CD4-positive, alpha-beta T cell treated with Interleukin-4 for 4 hours (primary cell): ENCODE measurements at regions not wholly inside any gene's neighbourhood (a gene's known extent, or its start where the extent isn't known, plus 50 kb on each side); places are given as distances from the start of the nearest gene placed in this dataset.
"Not testable (repeated sequence)": the region's sequence is repeated elsewhere in the genome, so short reads cannot be mapped to it uniquely, and the experiment has no call there.

Source experiments
- DNase-seq: peaks from one replicate; pipeline ENCODE4 v3.0.0-alpha.2; 2020

DNA sequence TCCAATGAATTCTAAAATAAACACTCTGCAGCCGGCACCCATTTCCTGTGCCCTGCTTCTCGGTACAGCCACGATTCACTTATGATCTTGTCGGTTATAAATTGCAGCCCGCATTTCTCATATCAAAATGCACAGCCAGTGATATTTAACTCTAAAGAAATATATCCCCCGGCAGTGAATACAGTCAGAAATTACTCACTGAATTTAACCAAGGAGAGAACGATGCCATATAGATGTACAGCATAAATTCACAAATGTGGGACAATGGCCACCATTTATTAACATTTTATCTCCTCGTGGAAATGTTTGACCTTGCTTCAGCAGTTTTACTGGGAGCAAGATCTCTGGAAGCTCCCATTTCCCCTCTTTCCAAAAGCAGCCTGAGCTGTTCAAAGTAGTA lies 1517.8 kb downstream of the BRD1 start:
- DNase-seq, result no peak

DNA sequence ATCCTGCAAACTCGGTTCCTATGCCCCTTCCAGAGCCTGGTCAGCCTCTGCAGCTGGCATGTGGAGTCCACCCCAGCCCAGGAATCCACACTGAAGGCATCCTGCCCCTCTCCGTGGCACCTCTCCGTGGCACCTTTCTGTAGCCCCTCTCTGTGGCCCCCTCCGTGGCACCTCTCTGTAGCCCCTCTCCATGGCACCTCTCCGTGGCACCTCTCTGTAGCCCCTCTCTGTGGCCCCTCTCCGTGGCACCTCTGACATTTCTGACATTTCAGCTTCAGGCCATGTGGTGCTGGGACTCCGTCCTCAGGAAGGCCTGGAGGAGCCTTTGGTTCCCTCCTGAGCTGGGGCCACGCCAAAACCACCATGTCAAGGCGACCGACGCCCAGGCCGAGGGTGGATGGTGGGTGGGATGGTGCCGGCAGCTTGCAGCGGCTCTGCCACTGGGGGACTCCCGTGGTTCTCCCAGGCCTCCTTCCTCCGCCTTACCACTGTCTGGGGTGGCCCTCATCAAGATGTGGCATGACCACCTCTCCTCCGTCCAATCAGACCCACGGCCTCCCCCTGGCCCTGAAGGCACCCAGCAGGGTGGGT lies 1518.5 kb downstream of the BRD1 start:
- DNase-seq, result no peak

DNA sequence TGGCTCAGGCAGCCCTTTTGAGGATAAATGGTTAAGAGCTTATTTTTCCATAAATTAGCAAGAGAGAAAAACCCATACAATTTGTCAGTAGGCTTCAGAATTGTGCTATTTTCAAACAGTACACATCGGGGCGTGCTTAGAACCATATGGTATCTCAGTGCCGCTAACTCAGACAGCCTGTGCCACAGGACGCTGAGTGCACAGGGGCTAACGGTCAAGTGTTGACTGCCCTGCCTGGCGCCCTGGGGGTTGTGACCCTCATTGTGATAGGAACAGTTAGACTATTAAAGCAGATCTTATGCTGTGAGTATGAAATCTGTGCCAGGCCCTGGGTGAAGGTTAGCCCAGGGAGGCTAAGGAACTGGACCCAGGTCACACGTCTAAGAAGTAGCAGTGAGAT lies 1519.7 kb downstream of the BRD1 start:
- no peak for DNase-seq

DNA sequence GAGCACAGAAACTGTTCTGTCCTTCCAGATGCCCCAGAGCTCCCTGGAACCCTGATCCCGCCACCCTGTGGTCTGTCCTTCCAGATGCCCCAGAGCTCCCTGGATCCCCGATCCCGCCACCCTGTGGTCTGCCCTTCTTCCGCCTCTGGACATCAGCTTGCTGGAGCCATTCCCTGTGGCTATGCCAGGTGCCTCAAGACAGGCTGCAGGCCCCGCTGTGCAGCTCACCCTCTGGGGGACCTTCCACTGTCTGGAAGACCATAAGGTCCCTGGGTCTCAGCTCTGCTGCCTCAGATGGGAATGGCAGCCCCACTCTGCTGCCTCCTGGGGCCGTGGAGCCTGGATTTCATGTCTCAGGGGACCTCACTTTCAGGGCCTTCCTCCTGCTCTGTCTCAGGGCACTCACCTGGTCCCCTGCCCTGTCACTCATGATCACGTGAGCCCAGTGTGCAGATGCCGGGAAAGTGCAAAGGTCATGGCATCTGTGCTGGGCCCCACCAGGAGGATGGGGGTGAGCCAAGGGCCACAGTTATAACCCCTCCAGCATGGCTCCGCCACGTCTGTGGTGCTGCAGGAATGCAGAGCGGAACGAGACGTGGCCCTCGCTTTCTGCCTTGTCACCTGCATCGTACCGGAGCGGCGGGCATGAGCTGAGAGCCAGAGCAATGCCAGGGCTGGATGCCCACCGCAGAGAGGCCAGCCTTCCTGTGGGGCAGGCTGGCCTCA lies 1520.7 kb downstream of the BRD1 start:
- DNase-seq, result no peak

DNA sequence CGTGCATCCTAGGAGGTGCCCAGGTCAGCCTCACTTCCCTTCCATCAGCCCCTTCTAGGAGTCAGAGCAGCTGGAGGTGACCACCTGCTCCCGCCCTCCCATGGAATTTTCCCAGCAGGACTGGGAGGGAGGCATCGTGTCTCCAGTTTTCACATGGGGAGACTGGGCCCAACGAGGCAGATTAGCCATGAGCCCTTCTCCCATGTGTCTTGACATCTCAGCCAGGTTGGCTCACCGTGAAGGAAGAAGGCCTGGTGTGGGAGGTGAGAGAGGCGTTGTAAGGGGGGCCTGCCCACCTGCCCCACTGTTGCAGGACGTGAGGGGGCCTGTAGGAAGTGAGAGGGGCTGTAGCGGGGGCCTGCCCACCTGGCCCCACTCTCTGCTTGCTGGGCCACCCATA lies 1521.4 kb downstream of the BRD1 start:
- DNase-seq, result no peak

DNA sequence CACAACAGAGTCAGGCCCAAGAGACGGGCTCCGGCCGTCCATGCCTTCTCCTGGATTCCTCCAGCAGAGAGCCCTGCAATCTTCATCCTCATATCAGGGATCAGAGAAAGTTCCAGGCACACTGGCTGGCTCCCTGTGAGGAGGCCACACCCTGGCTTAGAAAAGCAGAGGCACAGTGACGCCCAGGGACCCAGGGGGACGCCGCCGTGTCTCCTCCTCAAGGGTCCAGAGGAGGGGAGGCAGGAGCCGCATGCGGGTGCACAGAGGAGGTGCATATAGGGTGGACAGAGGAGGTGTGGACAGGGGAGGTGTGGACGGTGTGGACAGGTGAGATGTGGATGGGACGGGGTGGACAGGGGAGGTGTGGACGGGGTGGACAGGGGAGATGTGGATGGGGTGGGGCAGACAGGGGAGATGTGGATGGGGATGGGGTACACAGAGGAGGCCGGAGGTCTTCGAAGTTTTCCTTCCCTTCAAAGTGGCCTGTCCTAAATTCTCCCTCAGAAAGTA lies 1521.9 kb downstream of the BRD1 start:
- DNase-seq, result no peak

DNA sequence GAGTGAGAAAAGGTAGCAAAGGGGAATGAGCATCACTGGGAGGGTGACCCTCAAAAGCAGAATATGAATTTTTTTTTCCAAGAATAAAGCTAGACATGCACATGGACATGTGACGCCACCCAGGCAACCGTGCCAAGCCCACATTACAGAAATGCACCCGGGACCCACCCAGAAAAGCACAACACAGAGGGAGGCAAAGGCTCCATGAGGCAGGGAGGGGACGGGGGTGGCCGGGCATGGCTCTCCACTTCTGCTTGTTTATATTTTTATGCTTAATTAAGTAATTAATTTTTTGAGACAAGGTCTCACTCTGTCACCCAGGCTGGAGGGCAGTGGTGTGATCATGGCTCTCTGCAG lies 1524.3 kb downstream of the BRD1 start:
- DNase-seq, result no peak

DNA sequence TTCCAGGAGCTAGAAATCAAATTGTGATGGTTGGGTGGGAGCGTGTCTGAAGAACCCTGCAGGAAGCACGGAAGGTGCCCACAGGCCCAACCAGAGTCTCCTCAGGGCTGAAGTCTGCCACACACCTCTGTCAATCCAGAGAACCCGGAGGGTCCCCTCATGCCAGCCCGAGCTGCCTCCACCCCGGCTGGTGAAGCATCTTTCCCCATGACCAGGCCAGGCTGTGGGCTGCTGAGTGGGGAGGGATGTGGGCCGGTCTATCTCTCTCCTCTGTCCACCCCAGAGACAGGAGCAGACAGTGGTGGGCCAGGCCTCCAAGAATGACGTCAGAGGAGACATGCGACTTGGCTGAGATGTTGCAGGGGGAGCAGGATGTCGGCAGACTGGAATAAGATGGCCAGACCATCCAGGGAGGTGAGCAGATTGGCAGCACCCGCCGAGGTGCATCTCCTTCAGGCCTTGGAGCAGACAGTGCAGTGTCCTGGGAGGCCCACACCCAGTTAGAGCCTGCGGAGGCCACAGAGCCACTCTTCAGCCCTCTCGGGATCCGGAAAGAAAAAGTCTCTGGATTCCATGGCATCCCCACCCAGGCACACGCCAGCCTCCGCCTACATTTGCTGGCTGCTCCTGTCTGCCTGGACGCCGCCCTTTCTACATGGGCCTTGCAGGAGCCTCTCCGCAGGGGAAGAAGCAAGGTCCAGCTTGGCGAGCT lies 1524.9 kb downstream of the BRD1 start:
- no peak for DNase-seq

DNA sequence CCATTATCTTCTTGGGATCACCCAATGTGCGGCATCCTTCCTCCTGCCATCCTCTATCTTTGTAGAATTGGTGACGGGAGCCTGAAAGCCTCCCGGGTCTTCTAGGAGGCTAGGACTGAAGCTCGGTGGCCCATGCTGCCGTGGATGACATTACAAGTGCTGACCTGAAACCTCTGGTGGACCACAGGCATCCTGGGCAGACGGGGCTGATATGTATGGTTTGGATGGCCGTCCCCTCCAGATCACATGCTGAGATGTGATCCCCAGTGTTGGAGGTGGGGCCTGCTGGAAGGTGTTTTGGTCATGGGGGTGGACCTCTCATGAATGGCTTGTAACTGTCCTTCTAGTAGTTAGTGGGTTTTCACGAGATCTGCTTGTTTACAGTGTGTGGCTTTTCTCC lies 1525.8 kb downstream of the BRD1 start:
- DNase-seq, result no peak

DNA sequence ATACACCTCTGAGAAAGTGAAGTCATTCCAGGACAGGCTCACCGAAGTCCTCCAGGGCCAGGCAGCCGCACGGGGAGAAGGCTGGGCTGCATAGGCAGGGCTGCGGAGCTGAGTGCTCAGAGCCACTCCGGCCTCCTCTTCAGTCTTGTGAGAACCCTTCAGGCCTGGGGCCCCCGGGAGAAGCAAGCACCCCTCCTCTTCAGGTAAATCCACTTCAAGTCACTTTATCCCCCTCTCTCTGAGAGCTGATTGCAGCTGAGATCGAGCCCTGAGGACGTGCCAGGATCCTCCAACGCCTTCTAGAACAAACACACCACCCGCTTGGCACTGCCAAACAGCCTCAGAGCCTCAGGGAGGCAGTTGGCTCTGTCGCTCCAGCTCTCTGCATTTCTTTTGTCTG lies 1526.3 kb downstream of the BRD1 start:
- DNase-seq, result no peak

DNA sequence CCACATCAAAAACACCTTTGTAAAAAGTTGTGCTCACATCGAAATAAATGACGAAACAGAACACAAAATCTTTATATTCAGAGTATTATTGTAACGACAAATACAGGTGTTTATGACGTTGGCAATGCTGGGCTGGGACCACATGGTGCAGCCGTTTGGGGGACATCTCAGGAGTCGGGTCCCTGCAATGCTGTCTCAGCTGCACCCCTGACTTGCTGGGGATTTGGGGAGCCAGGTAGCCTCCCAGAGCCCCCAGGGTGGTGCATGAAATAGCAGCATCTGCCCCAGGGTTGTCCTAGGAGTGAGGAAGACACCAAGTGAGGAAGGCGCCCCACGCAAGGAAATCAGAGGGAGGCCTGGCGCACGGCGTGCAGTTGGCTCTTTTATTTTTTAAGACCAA lies 1526.8 kb downstream of the BRD1 start:
- no peak for DNase-seq

DNA sequence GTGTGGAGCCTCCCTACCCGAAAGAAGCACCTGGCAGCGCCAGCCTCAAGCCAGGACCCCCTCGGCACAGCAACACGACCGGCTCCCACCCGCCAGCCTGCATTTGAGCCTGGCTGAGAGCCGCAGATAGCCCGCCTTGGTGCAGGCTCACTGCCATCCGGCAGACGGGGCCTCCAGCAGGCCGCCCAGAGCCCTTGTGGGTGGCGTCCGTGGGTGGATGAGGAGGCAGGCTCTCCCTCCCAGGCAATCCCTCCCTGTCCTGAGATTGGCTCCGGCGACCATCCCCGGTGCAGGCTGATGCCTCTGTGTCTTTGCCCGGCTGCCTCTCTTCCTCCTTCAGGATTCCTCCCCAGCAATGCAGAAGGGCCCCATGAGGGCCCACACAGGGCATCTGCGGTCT lies 1527.9 kb downstream of the BRD1 start:
- no peak for DNase-seq

DNA sequence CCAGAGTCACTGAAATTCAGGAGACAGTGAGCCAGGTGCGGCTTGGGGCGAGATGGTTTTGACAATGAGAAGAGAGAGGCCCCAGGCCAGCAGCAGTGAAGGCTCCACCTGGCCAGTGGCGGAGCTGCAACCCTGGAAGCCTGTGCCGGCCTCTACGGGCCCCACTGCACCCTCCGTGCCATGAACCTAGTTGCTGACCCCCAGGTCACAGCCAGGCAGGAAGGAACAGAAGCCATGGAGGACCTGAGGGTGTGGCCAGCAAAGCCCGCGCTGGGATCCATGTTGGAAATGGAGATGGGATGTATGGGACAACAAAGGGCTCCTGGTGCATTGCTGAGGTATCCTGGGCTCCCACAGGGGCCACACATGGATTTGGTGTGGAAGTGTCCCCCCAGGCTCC lies 1528.5 kb downstream of the BRD1 start:
- no peak for DNase-seq

DNA sequence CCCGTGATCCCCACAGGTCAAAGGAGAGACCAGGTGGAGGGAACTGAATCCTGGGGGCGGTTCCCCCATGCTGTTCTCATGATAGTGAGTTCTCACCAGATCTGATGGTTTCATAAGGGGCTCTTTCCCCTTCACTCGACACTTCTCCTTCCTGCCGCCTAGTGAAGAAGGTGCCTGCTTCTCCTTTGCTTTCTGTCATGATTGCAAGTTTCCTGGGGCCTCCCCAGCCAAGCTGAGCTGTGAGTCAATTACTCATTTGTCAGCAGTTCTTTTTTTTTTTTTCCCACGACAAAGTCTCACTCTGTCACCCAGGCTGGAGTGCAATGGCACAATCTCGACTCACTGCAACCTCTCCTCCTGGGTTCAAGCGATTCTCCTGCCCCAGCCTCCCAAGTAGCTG lies 1530.4 kb downstream of the BRD1 start:
- no peak for DNase-seq

DNA sequence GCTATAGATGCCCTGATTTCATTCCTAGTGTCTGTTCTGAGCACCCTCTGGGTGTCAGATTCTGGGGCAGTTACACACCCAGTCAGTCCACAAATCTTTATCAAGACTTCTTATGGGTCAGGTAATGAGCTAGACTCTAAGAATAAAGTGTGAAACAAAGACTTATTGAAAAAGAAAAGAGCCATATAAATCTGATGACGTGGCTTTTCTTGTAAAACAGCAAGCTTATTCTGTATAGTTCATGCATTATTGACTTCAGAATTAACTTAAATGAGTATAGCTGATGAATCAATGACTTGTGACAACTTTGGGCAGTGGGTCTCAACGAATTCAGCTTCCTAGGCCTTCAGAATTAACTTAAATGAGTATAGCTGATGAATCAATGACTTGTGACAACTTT lies 1527.5 kb downstream of the TBC1D22A start:
- DNase-seq, result not testable (repeated sequence)

DNA sequence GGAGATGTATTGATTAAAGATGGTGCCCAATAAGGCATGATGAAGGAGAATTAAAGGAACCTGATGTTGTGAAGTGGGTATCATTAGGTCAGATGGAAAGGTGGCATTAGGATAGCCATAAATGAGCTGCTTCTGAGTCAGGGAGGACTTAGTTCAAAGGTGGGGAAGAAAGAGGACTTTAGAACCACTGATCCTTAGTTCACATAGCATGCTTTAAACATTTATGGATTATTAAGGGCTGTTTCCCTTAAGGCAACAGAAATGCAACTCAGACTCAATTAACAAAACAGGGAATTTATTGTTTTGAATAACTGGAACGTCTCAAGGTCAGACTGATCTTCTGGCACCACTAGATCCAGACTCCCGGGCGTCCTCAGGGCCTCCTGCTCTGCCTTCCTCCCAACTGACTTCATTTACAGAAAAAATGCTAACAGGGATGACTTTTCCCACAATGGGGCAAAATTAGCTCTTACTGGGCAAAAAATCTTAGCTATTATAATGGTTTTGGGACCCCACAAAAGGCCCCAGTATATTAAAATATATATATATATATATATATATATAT lies 1526.0 kb downstream of the TBC1D22A start:
- DNase-seq, result no peak

DNA sequence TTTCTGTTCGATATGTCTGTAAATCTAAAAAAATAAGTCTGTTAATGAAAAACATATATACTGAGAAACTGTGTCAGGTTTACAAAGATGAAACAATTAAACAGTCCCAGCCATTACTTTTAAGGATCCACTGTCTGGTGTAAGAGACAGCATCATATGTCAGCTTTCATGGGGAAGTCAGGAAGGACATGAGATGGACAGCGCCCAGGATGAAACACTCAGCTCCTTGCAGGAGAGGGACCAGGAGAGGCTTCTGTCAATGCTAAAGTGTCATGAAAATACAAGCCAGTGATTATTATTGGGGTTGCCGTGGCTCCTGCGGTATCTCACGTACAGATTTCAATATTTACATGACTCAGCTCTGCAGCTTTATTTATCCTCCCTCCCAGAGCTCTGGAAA lies 1524.6 kb downstream of the TBC1D22A start:
- DNase-seq, result no peak

DNA sequence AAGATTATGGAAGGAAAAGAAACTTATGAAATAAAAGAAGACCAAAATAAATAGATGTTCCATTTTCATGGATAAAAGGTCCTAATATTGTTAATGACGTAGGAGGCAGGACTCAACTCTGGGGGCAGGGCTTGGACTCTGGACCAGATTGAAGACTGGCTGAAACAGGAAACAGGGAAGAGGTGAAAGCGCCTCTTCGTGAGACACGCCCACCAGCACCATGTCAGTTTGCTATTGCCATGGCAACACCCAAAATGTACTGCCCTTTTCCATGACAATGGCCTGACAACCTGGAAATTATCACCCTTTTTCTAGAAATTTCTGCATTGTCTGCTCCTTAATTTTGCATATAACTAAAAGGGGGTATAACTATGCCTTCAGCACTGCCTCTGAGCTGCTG lies 1522.2 kb downstream of the TBC1D22A start:
- DNase-seq, result no peak

DNA sequence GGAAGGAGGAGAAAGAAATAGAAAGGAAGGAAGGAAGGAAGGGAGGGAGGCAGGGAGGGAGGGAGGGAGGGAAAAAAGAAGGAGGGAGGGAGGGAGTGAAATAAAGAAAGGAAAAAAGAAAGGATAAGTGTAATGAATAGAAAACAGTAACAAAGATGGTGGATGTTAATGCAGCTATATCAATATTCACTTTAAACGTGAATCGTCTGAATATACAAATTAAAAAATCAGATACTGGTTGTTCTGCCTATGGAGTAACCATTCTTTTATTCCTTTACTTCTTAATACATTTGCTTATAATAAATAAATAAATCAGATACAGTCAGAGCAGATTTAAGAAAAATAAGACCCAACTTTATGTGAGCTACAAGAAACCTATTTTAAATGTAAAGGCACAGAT lies 1520.4 kb downstream of the TBC1D22A start:
- no peak for DNase-seq

DNA sequence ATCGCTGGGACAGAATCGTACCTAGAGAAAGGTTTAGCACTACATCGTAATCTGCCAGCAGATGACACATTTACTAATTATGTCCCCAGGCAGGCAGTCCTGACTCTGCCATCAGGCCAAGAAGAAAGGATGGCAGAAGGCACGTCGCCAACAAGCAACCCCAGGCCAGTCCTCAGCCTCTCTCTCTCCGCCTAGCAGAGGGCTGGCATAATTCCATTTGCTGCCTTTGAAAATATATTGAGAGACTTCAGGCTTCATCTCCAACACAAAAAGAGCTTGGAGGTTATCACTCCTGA lies 1517.0 kb downstream of the TBC1D22A start:
- DNase-seq, result no peak

DNA sequence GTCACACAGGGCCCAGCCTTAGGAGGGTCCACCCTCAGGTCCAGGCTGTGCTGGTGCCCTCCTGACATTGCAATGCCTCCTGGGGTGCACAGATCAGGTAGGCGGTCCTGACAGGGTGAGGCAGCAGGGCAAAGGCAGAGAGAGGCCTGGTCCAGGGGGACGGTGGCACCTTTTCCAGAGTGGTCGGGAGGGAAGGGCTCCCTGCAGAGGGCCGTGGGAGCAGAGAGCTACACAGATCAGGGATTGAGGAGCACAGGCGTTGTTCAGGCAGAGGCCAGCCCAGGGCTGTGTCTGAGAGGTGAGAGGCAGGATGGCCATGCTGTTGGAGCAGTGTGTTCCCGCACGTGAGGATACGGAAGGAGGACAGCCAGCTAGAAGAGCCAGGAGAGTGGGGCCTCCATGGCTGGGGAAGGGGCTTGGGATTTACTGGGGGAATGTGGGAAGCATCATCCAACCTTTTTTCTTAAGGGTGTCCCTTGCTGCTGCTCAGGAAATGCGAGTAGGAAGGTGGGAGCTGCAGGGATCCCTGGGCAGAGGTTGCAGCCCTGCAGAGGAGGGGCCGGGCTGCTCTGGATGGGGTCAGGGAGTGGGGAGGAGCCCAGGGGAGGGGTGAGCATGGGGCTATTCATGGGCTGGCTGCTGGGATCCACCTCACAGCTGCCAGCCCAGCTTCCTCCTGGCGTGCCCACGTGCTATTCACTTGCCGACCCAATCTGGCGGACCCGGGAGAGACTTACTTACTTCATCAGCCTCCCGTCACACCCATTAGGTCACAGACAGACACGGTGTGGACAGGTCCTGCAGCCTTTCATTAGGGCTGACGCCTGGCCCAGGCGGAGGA lies 1516.4 kb downstream of the TBC1D22A start:
- DNase-seq, result no peak

DNA sequence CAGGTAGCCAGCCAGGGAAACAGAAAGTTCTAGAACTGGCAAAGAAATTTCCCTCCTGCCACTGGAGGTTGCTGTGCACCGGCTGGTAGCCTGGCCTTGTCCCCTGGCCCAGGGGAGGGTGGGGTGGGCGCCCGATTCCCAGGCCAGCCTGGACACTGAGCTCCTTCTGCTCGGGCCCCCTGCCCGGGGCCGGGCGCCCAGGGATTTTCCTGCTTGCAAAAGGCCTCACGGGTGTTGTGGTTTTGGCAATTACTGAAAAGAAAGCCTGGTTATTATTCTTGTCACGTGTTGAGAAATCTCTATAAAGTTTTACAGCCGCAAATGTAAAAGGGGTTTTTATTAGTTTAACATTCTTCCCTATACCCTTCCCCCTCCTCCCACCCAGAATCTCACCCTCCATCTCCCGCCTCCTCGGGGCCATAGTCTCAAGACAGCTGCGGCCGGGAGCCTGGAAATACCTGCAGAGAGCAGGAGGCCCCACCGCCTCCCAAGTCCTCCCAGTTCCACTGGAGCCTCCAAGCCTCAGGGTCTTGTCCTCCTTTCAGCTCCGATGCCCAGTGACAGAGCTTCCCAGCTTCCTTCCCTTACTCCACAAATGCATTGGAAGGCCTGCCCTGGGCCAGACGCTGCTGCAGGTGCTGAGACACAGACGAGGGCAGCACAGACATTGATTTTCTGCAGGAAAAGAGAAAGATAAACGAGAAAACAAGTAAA lies 1515.6 kb downstream of the TBC1D22A start:
- no peak for DNase-seq
